Transverse colon (tissue), 4 donors: ENCODE measurements at regions not wholly inside any gene's neighbourhood (a gene's known extent, or its start where the extent isn't known, plus 50 kb on each side); places are given as distances from the start of the nearest gene placed in this dataset.

Experiments
- DNase-seq: peaks from one replicate; pipeline ENCODE4 v3.0.0-alpha.2; 2019
- H3K27ac ChIP-seq, 4 donors: fragments of 200-600 bp; sonication (generic); 2 replicates each; pipeline ENCODE4 v1.5.1; 2016 to 2018; ENCODE audit warnings: inconsistent platforms in 4 of 4
- H3K27me3 ChIP-seq: fragments of 200-600 bp; sonication (generic); 2 replicates; pipeline ENCODE4 v1.5.1; 2017; ENCODE audit warnings: inconsistent platforms
- H3K36me3 ChIP-seq, 4 donors: fragments of 200-600 bp; sonication (generic); 2 replicates each; pipeline ENCODE4 v1.5.1; 2017 to 2019; ENCODE audit warnings: inconsistent platforms in 4 of 4
- H3K4me1 ChIP-seq, 4 donors: fragments of 200-600 bp; sonication (generic); 2 replicates each; pipeline ENCODE4 v1.5.1; 2017 to 2020; ENCODE audit warnings: inconsistent platforms in 4 of 4
- H3K4me3 ChIP-seq, 4 donors: fragments of 200-600 bp; sonication (generic); 1 replicate in 1 of 4; 2 replicates in 3 of 4; pipeline versions ENCODE4 v1.5.1 to v1.6.1; 2017 to 2019; ENCODE audit warnings: inconsistent platforms in 4 of 4
- H3K9me3 ChIP-seq, 2 donors: fragments of 200-600 bp; sonication (generic); 2 replicates each; pipeline ENCODE4 v1.5.1; 2017 to 2019; ENCODE audit warnings: inconsistent platforms in 2 of 2
- CTCF ChIP-seq, 5 experiments: fragments of 200-600 bp in 3 of 5; fragments of 450-650 bp in 2 of 5; sonication (generic) in 3 of 5; IDR thresholded peaks; 1 replicate in 2 of 5; 2 replicates in 3 of 5; pipeline ENCODE4 v1.5.1; 2016 to 2017; ENCODE audit warnings: antibody characterized with exemption in 5 of 5, inconsistent platforms in 3 of 5, mild to moderate bottlenecking in 2 of 5, moderate library complexity in 1 of 5
- EP300 ChIP-seq: sonication (generic); formaldehyde crosslinking; IDR thresholded peaks from one replicate; pipeline ENCODE4 v1.6.1; 2017; ENCODE audit warnings: antibody characterized with exemption, low read depth
- POLR2A ChIP-seq: fragments of 450-650 bp; IDR thresholded peaks from one replicate; pipeline ENCODE4 v1.6.1; 2016; ENCODE audit warnings: antibody characterized with exemption, mild to moderate bottlenecking, moderate library complexity
- POLR2AphosphoS5 ChIP-seq, 3 donors: sonication (generic); formaldehyde crosslinking; IDR thresholded peaks; one replicate each; pipeline ENCODE4 v1.6.1; 2016; ENCODE audit warnings: antibody characterized with exemption in 3 of 3
- WGBS, 2 donors: methylation state at CpG; one replicate each; pipeline ENCODE4 v1.1.5; 2018; ENCODE audit warnings: low coverage in 1 of 2; 5-methylcytosine and 5-hydroxymethylcytosine counted together
- in situ Hi-C, 4 donors: fragments of 200-750 bp; cut with MboI; loops; one replicate each; pipeline versions ENCODE4 v1.15.0 to v1.15.1; 2017; ENCODE audit warnings: low sequenced_read_pairs in 3 of 4, low pct_ligation_motif_present in 1 of 4, low pct_unique_long_range_greater_than_20kb in 1 of 4
- intact Hi-C: fragments of 100-400 bp; cut with DNase I; formaldehyde crosslinking; loops from one replicate; pipeline ENCODE4 v1.15.1; 2023; ENCODE audit warnings: low total_unique reads

GRCh38 chr2:122070241-122070731, 314.8 kb downstream of the TSN start:
- in situ Hi-C loops (no loop called here), intact Hi-C loops (no loop called here)
- H3K27me3 ChIP-seq = no peaks in the 10 kb centered on the region
- H3K4me3 ChIP-seq = no peak overlapping the region
- DNase-seq = no peak
- 81% methylated on average over 7 of the region's 7 CpGs; no CpG with 5 or more reads in 1 of the 2 donors for WGBS, 2 donors
- no peak for TF ChIP-seq POLR2A
- no peaks in the 10 kb centered on the region for H3K36me3 ChIP-seq
- no peak overlapping the region for H3K27ac ChIP-seq
- no peaks in the 10 kb centered on the region for H3K4me1 ChIP-seq
- no peaks in the 10 kb centered on the region for H3K9me3 ChIP-seq

GRCh38 chr2:122072666-122073065, 317.2 kb downstream of the TSN start:
- no peak for DNase-seq
- in situ Hi-C loops = no loop called here
- no peak overlapping the region for H3K4me3 ChIP-seq
- no peaks in the 10 kb centered on the region for H3K36me3 ChIP-seq
- intact Hi-C loops = no loop called here
- H3K27ac ChIP-seq = no peak overlapping the region
- no peaks in the 10 kb centered on the region for H3K9me3 ChIP-seq
- no peaks in the 10 kb centered on the region for H3K4me1 ChIP-seq
- H3K27me3 ChIP-seq = no peaks in the 10 kb centered on the region
- no peak for TF ChIP-seq POLR2AphosphoS5 (IDR thresholded peaks at IDR 0.05)
- TF ChIP-seq EP300 = no peak
- TF ChIP-seq POLR2A = no peak
- no peak for TF ChIP-seq CTCF (IDR thresholded peaks at IDR 0.05)
- WGBS, 2 donors = 73% methylated on average over 4 of the region's 4 CpGs; no CpG with 5 or more reads in 1 of the 2 donors

GRCh38 chr2:122074201-122074600, 318.8 kb downstream of the TSN start:
- Histone ChIP-seq H3K4me1 (no peaks in the 10 kb centered on the region), H3K36me3 (no peaks in the 10 kb centered on the region), H3K9me3 (no peaks in the 10 kb centered on the region), H3K27ac (no peak overlapping the region), H3K27me3 (no peaks in the 10 kb centered on the region), H3K4me3 (no peak overlapping the region)
- WGBS, 2 donors = 60 to 62% methylated on average over 1 to 4 of the region's 4 CpGs
- in situ Hi-C loops = no loop called here
- intact Hi-C loops = no loop called here
- no peak for DNase-seq
- TF ChIP-seq POLR2AphosphoS5 (IDR thresholded peaks at IDR 0.05) = no peak
- no peak for TF ChIP-seq POLR2A
- TF ChIP-seq EP300 = no peak
- TF ChIP-seq CTCF (IDR thresholded peaks at IDR 0.05) = no peak

- no peak overlapping the region for H3K27ac ChIP-seq
- in situ Hi-C loops (no loop called here), intact Hi-C loops (no loop called here)
- no peaks in the 10 kb centered on the region for H3K36me3 ChIP-seq
- no peaks in the 10 kb centered on the region for H3K9me3 ChIP-seq
- TF ChIP-seq CTCF (IDR thresholded peaks at IDR 0.05) (no peak), POLR2A (no peak), POLR2AphosphoS5 (IDR thresholded peaks at IDR 0.05) (no peak), EP300 (no peak)
- no peak overlapping the region for H3K4me3 ChIP-seq
- H3K4me1 ChIP-seq = no peaks in the 10 kb centered on the region
- no peak for DNase-seq
- H3K27me3 ChIP-seq = no peaks in the 10 kb centered on the region
- WGBS, 2 donors = 86 to 89% methylated on average over 4 of the region's 4 CpGs
Observed at GRCh38 chr2:122075381-122075780, 319.9 kb downstream of the TSN start.

GRCh38 chr2:122077114-122077513, 321.7 kb downstream of the TSN start:
- WGBS, 2 donors = 82% methylated on average over 3 of the region's 3 CpGs; no CpG with 5 or more reads in 1 of the 2 donors
- intact Hi-C loops = no loop called here

More at GRCh38 chr2:122077114-122077513, 321.7 kb downstream of the TSN start:
- in situ Hi-C loops = no loop called here
- no peak for DNase-seq
- no peak overlapping the region for H3K4me3 ChIP-seq
- no peak overlapping the region for H3K27ac ChIP-seq
- H3K27me3 ChIP-seq = no peaks in the 10 kb centered on the region
- TF ChIP-seq EP300 = no peak
- TF ChIP-seq POLR2A = no peak
- TF ChIP-seq CTCF (IDR thresholded peaks at IDR 0.05) = no peak
- TF ChIP-seq POLR2AphosphoS5 (IDR thresholded peaks at IDR 0.05) = no peak
- no peaks in the 10 kb centered on the region for H3K9me3 ChIP-seq
- no peaks in the 10 kb centered on the region for H3K36me3 ChIP-seq
- H3K4me1 ChIP-seq = no peaks in the 10 kb centered on the region
